Adrenal gland (tissue), 9 donors: ENCODE measurements at regions not wholly inside any gene's neighbourhood (a gene's known extent, or its start where the extent isn't known, plus 50 kb on each side); places are given as distances from the start of the nearest gene placed in this dataset.

Experiments
- DNase-seq, 7 donors: peaks; one replicate each; pipeline ENCODE4 v3.0.0-alpha.2; 2019 to 2020
- H3K27ac ChIP-seq, 5 donors: fragments of 200-600 bp; sonication (generic) in 4 of 5; 1 replicate in 3 of 5; 2 replicates in 2 of 5; pipeline versions ENCODE4 v1.5.1 to v1.8.0; 2016 to 2020; ENCODE audit warnings: mild to moderate bottlenecking in 1 of 5
- H3K27me3 ChIP-seq: fragments of 200-600 bp; 2 replicates; pipeline ENCODE4 v1.8.0; 2021
- H3K36me3 ChIP-seq, 2 donors: fragments of 200-600 bp; replicated peaks in 1 of 2; 1 replicate in 1 of 2; 2 replicates in 1 of 2; pipeline versions ENCODE4 v1.5.1 to v1.8.0; 2018 to 2022
- H3K4me1 ChIP-seq, 2 donors: fragments of 200-600 bp; replicated peaks in 1 of 2; 1 replicate in 1 of 2; 2 replicates in 1 of 2; pipeline versions ENCODE4 v1.5.1 to v1.8.0; 2018 to 2021
- H3K4me3 ChIP-seq, 4 donors: fragments of 200-600 bp; sonication (generic) in 3 of 4; one replicate each; pipeline ENCODE4 v1.5.1; 2016 to 2018
- H3K9me3 ChIP-seq, 3 donors: fragments of 200-600 bp; sonication (generic) in 1 of 3; replicated peaks in 1 of 3; 1 replicate in 2 of 3; 2 replicates in 1 of 3; pipeline versions ENCODE4 v1.5.1 to v1.8.0; 2016 to 2021
- CTCF ChIP-seq, 6 experiments: fragments of 450-650 bp in 4 of 6; fragments of 200-600 bp in 2 of 6; sonication (generic) in 1 of 6; IDR thresholded peaks; 1 replicate in 5 of 6; 2 replicates in 1 of 6; pipeline versions ENCODE4 v1.5.1 to v1.8.0; 2016 to 2021; ENCODE audit warnings: antibody characterized with exemption in 6 of 6, mild to moderate bottlenecking in 2 of 6, moderate library complexity in 1 of 6
- POLR2A ChIP-seq, 2 donors: fragments of 450-650 bp; IDR thresholded peaks; one replicate each; pipeline ENCODE4 v1.6.1; 2017; ENCODE audit warnings: antibody characterized with exemption in 2 of 2, mild to moderate bottlenecking in 2 of 2, moderate library complexity in 1 of 2
- WGBS, 4 donors: extraction: QIAGEN DNeasy Blood & Tissue Kit in 2 of 4; methylation state at CpG; one replicate each; pipeline versions ENCODE4 v1.1.5 to v1.1.7; 2013 to 2017; 5-methylcytosine and 5-hydroxymethylcytosine counted together
- intact Hi-C, 2 donors: fragments of 100-400 bp; cut with DNase I; formaldehyde crosslinking; loops; one replicate each; pipeline versions ENCODE4 v1.14.1 to v1.15.0; 2022 to 2023
- donor health status: healthy with polysubstance abuse.
- donor health status: Bipolar disorder and iron deficiency.
- donor health status: DM: yes; HTN: yes; CAD: no.
- donor health status: DM: no; HTN: no; CAD: no.
- donor health status: DM: no; HTN: no; CAD: no.

DNA sequence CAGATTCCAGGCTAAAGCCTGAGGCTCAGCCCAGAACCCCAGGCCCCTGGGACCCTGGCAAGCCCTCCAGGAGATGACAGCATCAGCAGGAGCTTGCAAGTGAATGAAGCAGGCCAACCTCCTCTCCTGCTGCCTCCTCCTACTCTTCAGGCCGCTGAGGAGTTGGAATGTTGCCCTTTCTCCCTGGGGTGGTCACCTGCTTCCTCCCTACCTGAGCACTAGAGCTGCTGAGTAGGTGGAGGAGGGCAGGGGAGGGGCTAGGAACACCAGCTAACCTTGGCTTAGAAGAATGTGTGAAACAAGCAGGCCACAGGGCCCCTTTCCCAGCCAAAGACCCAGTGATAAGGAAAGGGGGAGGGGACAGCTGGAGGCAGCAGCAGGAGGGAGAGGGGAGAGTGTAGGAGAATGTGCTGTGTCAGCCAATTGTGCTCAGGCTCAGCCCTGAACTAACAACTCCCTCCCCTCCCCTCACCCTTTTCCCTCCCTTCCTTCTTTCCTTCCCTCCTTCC lies 58.0 kb downstream of the PJA1 start:
- Histone ChIP-seq H3K9me3 (no peaks in the 10 kb centered on the region), H3K27me3 (peaks cover 34% of the 10 kb centered on the region), H3K27ac (no peak overlapping the region), H3K36me3 (no peaks in the 10 kb centered on the region), H3K4me1 (no peaks in the 10 kb centered on the region), H3K4me3 (no peak overlapping the region)
- no peak for TF ChIP-seq CTCF (IDR thresholded peaks at IDR 0.05)
- no peak for TF ChIP-seq POLR2A (IDR thresholded peaks at IDR 0.05)
- DNase-seq = no peak
- intact Hi-C loops = no loop called here
- 31 to 73% (median 60%) methylated on average over 1 of the region's 1 CpG; no CpG with 5 or more reads in 1 of the 4 donors for WGBS, 4 donors

GRCh38 chrX:69104756-69105434 lies 60.4 kb downstream of the PJA1 start:
- Histone ChIP-seq H3K4me1 (no peaks in the 10 kb centered on the region), H3K27ac (no peak overlapping the region), H3K27me3 (peaks cover 19% of the 10 kb centered on the region), H3K4me3 (no peak overlapping the region), H3K36me3 (no peaks in the 10 kb centered on the region), H3K9me3 (no peaks in the 10 kb centered on the region)
- intact Hi-C loops = no loop called here
- no peak for DNase-seq
- TF ChIP-seq CTCF (IDR thresholded peaks at IDR 0.05) = no peak
- no peak for TF ChIP-seq POLR2A (IDR thresholded peaks at IDR 0.05)
- WGBS, 4 donors = 66 to 82% (median 75%) methylated on average over 5 to 10 of the region's 10 CpGs

DNA sequence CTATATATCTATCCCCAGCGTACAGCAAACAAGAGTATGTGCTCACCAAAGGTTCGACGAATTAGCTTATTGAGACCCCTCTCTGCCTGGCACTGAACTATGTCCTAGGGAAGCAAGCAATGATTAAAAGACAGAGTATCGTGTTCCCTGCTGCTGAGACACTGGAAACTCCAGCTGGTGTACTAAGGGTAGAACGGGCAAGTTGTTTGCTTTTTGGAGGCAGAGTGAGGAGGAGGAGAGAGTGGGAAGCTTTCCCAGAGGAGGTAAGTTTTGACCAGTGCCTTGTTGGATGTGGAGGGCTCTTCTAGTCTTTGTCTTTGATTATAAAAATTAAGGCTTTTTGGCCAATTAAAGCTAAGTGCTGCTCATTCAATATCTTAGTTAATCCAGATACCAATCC lies 61.7 kb downstream of the PJA1 start:
- Histone ChIP-seq H3K36me3 (no peaks in the 10 kb centered on the region), H3K4me1 (no peaks in the 10 kb centered on the region), H3K27me3 (peaks cover 15% of the 10 kb centered on the region), H3K4me3 (no peak overlapping the region), H3K9me3 (no peaks in the 10 kb centered on the region), H3K27ac (no peak overlapping the region)
- no peak for DNase-seq
- intact Hi-C loops = no loop called here
- WGBS, 4 donors = 74 to 93% (median 85%) methylated on average over 5 of the region's 5 CpGs
- TF ChIP-seq CTCF (IDR thresholded peaks at IDR 0.05) (no peak), POLR2A (IDR thresholded peaks at IDR 0.05) (no peak)

DNA sequence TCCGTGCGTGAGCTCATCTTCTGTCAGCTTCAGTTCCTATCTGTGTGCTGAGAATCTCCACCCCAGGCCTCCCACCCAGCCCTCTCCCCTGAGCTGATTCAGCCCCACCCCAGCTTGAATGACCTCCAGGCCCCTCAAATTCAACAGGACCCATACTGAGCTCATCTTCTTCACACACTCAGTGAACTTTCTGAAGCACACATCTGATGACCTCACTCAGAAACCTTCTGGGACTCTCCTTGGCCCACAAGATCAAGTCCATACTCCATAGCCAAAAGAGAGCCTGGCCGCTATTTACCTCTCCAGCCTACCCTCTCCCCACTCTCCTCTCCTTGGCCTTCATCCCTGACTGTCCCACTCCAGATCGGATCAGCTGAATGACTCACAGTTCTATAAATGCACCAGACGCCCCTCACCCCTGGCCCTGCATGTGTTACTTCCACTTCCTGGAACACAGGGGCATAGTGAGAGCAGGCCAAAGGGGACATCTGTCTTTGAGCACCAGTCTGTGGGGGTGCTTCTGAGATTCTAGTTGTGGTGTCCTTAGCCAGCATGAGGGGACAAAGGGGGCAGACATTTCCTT lies 62.5 kb downstream of the PJA1 start:
- no peak for DNase-seq
- TF ChIP-seq POLR2A (IDR thresholded peaks at IDR 0.05) = no peak
- TF ChIP-seq CTCF (IDR thresholded peaks at IDR 0.05) = no peak
- intact Hi-C loops = no loop called here
- Histone ChIP-seq H3K9me3 (no peaks in the 10 kb centered on the region), H3K36me3 (no peaks in the 10 kb centered on the region), H3K27ac (no peak overlapping the region), H3K27me3 (peaks cover 14% of the 10 kb centered on the region), H3K4me1 (no peaks in the 10 kb centered on the region), H3K4me3 (no peak overlapping the region)
- 56 to 67% (median 64%) methylated on average over 5 of the region's 5 CpGs for WGBS, 4 donors
